Renal pelvis (tissue), 1 donor: ENCODE measurements at regions not wholly inside any gene's neighbourhood (a gene's known extent, or its start where the extent isn't known, plus 50 kb on each side); places are given as distances from the start of the nearest gene placed in this dataset.

ENCODE experiments used
- DNase-seq: peaks from one replicate; pipeline ENCODE4 v3.0.0-alpha.2; 2013

DNA sequence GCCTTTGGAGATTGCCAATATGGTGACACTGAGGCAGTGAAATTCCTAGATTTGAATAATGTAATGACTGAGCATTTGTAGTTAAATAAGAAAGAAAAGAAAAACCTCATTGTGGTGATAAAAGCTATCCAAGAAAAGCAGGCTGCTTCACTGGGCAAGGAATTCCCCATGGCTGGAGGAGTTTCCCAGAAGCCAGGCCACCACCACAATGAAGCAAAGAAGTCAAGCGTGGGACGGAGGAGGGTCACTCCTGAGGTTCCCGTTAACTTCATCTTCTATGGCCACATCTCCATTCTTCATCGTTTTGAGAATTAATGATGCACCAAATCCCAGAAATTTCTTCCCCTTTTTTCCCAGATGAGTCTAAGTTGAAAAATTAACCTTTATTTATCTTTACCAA, 185.8 kb upstream of the BCL6 start:
- peak; percentile 53 for DNase-seq

GRCh38 chr3:187931770-187932278, 186.6 kb upstream of the BCL6 start:
- no peak for DNase-seq

DNA sequence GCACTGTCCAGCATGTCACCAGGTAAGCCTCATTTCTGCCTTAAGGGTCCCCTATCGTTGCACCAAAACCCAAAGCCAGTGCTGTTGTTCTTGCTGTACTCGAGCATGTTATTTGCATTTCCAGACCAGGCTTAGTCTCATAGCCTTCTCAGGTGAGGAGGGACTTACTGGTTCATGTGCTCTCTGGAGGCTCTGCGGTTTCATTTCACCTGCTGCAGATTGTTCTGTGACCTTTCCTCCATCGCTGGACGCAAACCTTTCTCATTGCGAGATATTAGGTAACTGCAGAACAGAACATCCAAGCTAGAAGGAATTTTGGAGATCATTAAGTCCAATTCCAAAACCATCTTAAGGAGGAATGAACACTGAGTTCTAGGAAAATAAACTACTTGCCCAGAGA, 187.3 kb upstream of the BCL6 start:
- DNase-seq, result no peak

DNA sequence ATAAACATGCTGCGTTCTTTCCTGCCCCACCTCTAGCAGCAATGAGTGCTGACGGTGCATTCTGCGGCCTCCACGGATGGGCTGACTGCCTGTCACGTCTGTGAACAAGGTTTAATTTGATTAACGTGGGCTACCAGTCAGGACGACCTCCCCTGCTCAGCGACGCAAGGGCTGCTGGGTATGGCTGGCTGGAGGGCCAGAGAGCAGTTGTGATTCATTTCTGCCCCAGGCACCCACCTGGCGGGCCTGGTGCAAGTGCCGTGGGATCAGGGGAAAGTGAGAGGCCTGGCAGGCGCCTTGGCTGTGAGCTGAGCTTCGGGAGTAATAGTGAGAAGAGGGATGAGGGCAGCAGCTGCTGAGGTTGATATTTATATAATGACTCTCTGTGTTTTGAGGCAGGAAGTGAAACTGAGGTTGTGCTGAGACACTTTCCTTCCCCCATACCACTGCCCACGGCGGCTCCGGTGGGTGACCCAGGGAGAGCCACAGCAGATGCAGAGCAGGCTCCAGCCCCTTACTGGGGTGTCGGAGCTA, 190.4 kb upstream of the BCL6 start:
- DNase-seq, result no peak

- no peak for DNase-seq
These were observed 191.4 kb upstream of the BCL6 start for GRCh38 chr3:187936676-187937075.

DNA sequence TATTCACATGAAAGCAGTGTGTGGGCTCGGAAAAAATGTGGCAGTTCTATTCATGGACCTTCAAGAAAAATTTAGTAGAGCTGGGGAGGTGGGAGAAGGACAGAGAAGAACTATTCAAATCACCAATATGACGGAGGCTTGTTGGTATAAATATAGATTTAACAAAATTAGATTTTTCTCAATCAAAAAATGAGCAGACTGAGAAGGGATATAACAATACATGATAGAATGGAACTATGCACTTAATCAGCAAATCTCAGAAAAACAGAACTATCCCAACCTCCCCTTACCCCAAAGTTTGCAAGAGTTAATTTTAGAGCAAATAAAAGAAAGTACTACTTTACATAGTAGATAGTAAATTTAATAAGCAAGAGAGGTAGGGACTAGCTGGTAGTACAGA, 194.6 kb upstream of the BCL6 start:
- no peak for DNase-seq

GRCh38 chr3:187941135-187941847, 196.0 kb upstream of the BCL6 start:
- DNase-seq, result no peak

DNA sequence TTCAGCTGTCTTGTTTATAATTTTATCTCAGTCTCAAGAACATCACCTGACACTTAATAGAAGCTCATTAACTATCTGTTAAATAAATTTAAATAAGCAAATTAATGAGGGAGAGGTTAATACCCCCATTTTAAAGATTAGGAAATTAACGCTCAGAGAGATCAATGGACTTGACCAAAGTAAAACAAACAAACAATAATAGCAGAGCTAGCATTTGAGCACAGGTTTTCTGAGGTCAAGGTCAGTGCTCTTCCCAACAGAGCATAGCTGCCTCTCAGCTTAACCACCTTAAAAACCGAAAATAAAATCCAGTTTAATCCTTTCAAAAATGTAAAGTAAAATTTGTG, 196.6 kb upstream of the BCL6 start:
- DNase-seq, result no peak

GRCh38 chr3:187942658-187943241, 197.5 kb upstream of the BCL6 start:
- no peak for DNase-seq

DNA sequence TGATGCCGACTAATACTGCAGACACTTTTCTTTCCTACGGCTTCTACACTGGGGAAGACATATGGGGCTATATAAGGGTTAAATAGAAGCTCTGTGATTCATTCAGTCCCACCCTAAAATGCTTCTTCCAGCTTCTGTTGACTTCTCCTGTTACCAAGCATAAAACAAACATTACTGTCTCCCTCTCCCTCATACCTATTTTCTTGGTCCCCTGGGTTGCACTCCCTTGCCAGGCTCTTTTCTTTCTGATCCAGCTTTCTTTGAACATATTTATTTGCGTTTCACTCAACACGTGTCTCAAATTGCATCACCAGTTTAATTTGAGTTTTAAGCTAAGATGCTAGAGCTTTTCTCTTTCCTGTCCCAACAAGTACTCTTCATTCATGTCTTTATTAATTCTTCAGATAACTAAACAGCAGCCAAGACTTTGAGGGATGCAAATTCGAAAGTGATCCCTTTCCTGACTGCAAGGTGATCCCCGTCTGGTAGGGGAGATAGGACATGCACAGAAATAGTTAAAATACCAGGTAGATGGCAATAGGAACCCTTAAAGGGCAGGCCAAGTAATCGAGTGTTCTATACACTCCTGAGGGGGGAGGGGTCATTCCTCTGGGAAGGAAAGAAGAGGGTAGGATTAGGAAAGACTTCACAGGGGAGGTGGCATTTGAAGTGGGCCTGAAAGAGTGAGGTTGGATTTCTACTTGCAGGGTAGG, 198.6 kb upstream of the BCL6 start:
- DNase-seq, result no peak

- no peak for DNase-seq
These were observed 199.3 kb upstream of the BCL6 start for GRCh38 chr3:187944390-187945179.

DNA sequence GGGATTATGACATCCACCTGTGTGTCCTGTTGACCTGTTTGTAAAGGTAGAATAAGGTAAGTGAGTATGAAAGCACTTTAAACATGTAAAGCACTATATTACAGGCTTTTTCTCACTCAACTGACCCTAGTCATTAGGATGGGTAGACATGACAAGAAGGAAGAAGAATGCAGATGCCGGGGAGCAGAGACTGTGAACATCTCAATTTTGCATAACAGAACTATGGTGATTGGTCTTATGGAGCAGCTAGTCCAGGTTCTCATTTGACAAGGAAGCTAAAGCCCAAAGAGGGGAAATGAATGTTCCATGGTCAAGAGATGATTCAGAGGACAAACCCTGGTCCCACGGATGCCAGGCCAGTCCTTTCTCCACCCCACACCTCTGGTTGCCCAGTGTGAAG, 200.1 kb upstream of the BCL6 start:
- no peak for DNase-seq

- no peak for DNase-seq
These were observed 201.0 kb upstream of the BCL6 start for GRCh38 chr3:187946163-187946691.

DNA sequence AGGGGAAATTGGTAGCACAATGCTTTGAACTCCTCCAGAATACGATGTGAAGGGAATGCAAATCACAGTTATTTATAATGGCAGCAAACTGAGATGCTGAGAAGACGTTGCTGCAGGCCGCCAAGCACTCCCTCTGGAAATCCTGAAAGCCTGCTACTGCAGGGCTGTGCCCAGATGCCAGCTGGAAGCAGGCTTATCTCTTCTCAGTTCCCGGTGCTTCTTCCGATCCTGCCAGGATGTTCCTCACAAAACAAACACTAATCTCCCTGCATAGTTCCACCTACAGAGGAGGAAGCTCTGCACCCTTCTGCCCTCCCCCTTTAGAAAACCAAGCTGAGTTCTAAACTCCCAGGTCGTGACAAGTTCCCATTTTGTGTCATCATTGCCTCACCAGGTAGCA, 201.7 kb upstream of the BCL6 start:
- DNase-seq, result no peak

GRCh38 chr3:187947927-187948682, 202.8 kb upstream of the BCL6 start:
- no peak for DNase-seq

DNA sequence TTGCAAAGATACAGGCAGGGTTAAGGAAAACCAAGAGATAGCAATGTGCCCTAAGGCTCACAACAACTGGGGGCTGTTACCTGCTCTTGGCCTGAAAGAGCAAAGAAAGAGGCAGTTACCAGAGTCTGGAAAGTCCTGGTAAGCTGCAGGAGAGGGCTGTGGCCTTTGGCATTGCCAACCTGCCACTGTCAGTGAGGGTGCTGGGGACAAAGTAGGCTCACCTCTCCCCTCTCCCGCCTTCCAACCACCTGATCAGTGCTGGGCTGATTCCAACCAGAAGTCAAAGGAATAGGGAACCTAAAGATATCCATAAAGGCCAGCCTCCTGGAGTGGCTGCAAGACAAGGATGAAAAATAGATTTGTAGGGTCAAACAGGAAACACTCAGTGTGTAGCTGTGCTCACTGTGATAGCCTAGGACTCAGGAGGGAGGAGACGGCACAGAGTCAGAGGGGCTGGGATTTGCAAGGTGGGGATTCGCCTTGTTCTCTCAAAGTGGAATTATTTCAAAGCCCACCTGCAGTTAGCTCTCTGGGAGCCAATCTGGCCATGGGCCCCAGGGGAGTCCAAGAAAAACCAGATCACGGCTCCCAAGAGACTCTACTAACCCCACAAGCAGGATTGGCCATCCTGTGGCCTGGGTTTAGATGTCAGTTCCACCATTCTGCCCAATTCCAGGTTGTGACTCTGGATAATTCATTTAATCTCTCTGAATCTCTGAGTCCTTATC, 204.0 kb upstream of the BCL6 start:
- no peak for DNase-seq

GRCh38 chr3:187950671-187951070, 203.3 kb upstream of the LPP start:
- DNase-seq, result no peak

DNA sequence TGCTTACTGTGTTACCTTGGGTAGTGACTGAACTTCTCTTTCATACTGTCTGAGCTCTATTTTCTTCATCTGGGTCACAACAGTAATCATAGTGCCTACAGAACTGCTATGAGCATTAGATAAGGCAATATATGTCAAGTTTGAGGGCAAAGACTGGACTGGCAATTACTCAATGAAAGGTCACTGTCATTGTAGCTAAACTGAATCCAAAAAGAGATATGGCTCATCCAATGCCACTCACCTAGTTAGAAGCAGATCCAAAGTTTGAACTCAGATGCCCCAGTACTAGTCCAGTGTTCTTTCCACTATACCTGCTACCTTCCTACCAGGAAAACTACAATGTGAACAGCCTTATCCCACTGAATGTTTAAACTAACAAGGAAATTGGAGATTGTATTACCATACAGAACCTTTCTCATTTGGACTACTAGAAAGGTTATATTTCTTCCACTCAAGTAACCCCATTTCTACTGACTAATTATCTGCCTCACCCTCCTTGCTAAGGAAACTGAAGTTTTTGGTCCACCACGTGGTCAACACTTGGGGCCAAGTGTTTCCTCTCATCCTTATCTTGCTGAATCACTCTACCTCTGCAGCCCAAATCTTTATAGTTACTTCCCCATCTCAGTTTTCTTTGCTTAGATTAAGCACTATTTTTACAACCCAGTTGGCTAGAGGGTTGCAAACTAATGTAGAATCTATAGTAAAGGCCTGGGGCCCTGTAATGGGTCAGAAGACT, 202.3 kb upstream of the LPP start:
- DNase-seq, result no peak

- DNase-seq, result no peak
These were observed 201.1 kb upstream of the LPP start for GRCh38 chr3:187952849-187953248.

DNA sequence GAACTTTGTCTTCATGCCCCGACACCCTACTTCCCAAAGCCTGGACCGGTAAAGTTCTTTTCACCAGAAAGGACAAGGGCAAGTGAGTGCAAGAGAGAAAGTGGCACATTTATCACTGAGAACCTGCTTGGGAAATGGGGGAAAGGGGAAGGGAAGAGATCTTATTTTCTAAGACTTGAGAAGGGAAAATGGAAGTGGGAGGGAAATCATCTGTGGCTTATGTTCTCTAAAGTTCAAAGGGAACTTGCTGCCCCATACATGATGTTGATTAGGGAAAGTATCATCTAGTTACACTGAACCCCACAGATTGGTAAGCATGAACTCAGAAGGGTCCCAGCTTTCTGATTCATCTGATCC, 199.5 kb upstream of the LPP start:
- no peak for DNase-seq
